A549 (cell line): ENCODE measurements at regions not wholly inside any gene's neighbourhood (a gene's known extent, or its start where the extent isn't known, plus 50 kb on each side); places are given as distances from the start of the nearest gene placed in this dataset.

Source experiments
- ATAC-seq, 2 experiments: fragments of 200-7000 bp in 1 of 2; fragments of >200 bp in 1 of 2; cut with Nextera tagmentation in 1 of 2; cut with Tn5 transposase in 1 of 2; 3 replicates each; pipeline versions ENCODE4 v1.8.0 to v1.9.1; 2018 to 2020; ENCODE audit warnings: mild to moderate bottlenecking in 1 of 2, moderate library complexity in 1 of 2
- CTCF ChIA-PET: fragments of 300-600 bp; sonication (Branson Sonifier 250); formaldehyde crosslinking; extraction: SDS; loops from one replicate; lab custom pipeline; 2021; ENCODE audit warnings: antibody characterized with exemption, inconsistent platforms; lab: Yijun Ruan, JAX
- POLR2A ChIA-PET: fragments of 350-600 bp; formaldehyde crosslinking; extraction: SDS; loops from one replicate; lab custom pipeline; 2021; ENCODE audit warnings: antibody characterized with exemption, inconsistent platforms; lab: Yijun Ruan, JAX
- DNase-seq, 2 experiments: peaks; one replicate each; pipeline versions ENCODE4 v3.0.0 to v3.0.0-alpha.2; 2011 to 2016; ENCODE audit warnings: low read depth in 1 of 2, low spot score in 1 of 2
- FAIRE-seq: peaks from 2 replicates; lab custom pipeline; 2011; peaks lifted over from hg19 to GRCh38; lab: Jason Lieb, UNC
- H3K27ac ChIP-seq, 2 experiments: fragments of >200 bp; sonication (Bioruptor Twin); formaldehyde crosslinking; 3 replicates each; pipeline ENCODE4 v1.5.1; 2016 to 2017
- H3K4me1 ChIP-seq: fragments of >200 bp; sonication (Bioruptor Twin); formaldehyde crosslinking; 3 replicates; pipeline ENCODE4 v1.6.1; 2016
- H3K4me2 ChIP-seq: fragments of >200 bp; sonication (Bioruptor Twin); formaldehyde crosslinking; 3 replicates; pipeline ENCODE4 v1.6.1; 2016
- H3K4me3 ChIP-seq: fragments of >200 bp; sonication (Bioruptor Twin); formaldehyde crosslinking; 3 replicates; pipeline ENCODE4 v1.5.1; 2016
- H3K9me3 ChIP-seq: fragments of >200 bp; sonication (Bioruptor Twin); formaldehyde crosslinking; 3 replicates; pipeline ENCODE4 v1.6.1; 2016
- E2F6 ChIP-seq: IDR thresholded peaks from 2 replicates; pipeline ENCODE4 v1.6.1; 2012; ENCODE audit warnings: low read depth, borderline replicate concordance
- EP300 ChIP-seq, 2 experiments: fragments of >200 bp; sonication (Bioruptor Twin); formaldehyde crosslinking; IDR thresholded peaks; 2 replicates in 1 of 2; 3 replicates in 1 of 2; pipeline ENCODE4 v1.6.1; 2016 to 2017
- ESRRA ChIP-seq: fragments of 150-350 bp; IDR thresholded peaks from 2 replicates; pipeline ENCODE4 v1.6.1; 2014; ENCODE audit warnings: mild to moderate bottlenecking, low read length, borderline replicate concordance
- FOSL2 ChIP-seq, 2 experiments: fragments of 450-650 bp in 1 of 2; fragments of >200 bp in 1 of 2; sonication (Bioruptor Twin) in 1 of 2; formaldehyde crosslinking; IDR thresholded peaks; 2 replicates each; pipeline versions ENCODE4 v1.5.0 to v1.6.1; 2016 to 2020; ENCODE audit warnings: mild to moderate bottlenecking in 1 of 2, moderate library complexity in 1 of 2
- GATA3 ChIP-seq: IDR thresholded peaks from 2 replicates; pipeline ENCODE4 v1.6.1; 2012; ENCODE audit warnings: borderline replicate concordance
- HES2 ChIP-seq: fragments of >200 bp; sonication (Bioruptor Twin); formaldehyde crosslinking; IDR thresholded peaks from 2 replicates; pipeline ENCODE4 v1.6.1; 2016
- HOXB5 ChIP-seq: fragments of 250-450 bp; sonication (Bioruptor Pico); IDR thresholded peaks from 2 replicates; pipeline ENCODE4 v1.5.0; 2020; ENCODE audit warnings: mild to moderate bottlenecking, moderate library complexity
- JUN ChIP-seq, 2 experiments: fragments of >200 bp; sonication (Bioruptor Twin); formaldehyde crosslinking; IDR thresholded peaks; 2 replicates in 1 of 2; 3 replicates in 1 of 2; pipeline ENCODE4 v1.6.1; 2016 to 2017
- JUNB ChIP-seq: fragments of >200 bp; sonication (Bioruptor Twin); formaldehyde crosslinking; IDR thresholded peaks from 2 replicates; pipeline ENCODE4 v1.6.1; 2016
- NR3C1 ChIP-seq: fragments of >200 bp; sonication (Bioruptor Twin); formaldehyde crosslinking; IDR thresholded peaks from 3 replicates; pipeline ENCODE4 v1.6.1; 2017
- PBX3 ChIP-seq: IDR thresholded peaks from 2 replicates; pipeline ENCODE4 v1.6.1; 2012
- POLR2AphosphoS2 ChIP-seq: conservative IDR thresholded peaks from 2 replicates; pipeline ENCODE4 v1.6.1; 2012; ENCODE audit warnings: low read length, improper control_type of control experiment, inconsistent platforms
- RAD21 ChIP-seq, 2 experiments: fragments of >200 bp in 1 of 2; sonication (Bioruptor Twin) in 1 of 2; formaldehyde crosslinking in 1 of 2; IDR thresholded peaks in 1 of 2; conservative IDR thresholded peaks in 1 of 2; 2 replicates in 1 of 2; 3 replicates in 1 of 2; pipeline ENCODE4 v1.6.1; 2012 to 2018; ENCODE audit warnings: inconsistent platforms in 1 of 2
- SMC3 ChIP-seq: fragments of >200 bp; sonication (Bioruptor Twin); formaldehyde crosslinking; IDR thresholded peaks from 3 replicates; pipeline ENCODE4 v1.6.1; 2018; ENCODE audit warnings: inconsistent platforms
- USF2 ChIP-seq: fragments of 450-650 bp; IDR thresholded peaks from 2 replicates; pipeline ENCODE4 v1.6.1; 2014; ENCODE audit warnings: antibody characterized with exemption
- ZFP36 ChIP-seq: fragments of 450-650 bp; IDR thresholded peaks from 2 replicates; pipeline ENCODE4 v1.6.1; 2014; ENCODE audit warnings: borderline replicate concordance; ENCODE audit not compliant: partially characterized antibody
- WGBS: methylation state at CpG from one replicate; pipeline ENCODE4 v1.1.6; 2017; ENCODE audit errors: missing lambda C conversion rate; 5-methylcytosine and 5-hydroxymethylcytosine counted together
- TF ChIP-seq, protein P1 (sequence below): fragments of 250-450 bp; sonication (Bioruptor Pico); IDR thresholded peaks from 2 replicates; pipeline ENCODE4 v1.5.0; 2021; ENCODE audit warnings: mild to moderate bottlenecking, moderate library complexity, borderline replicate concordance
- TF ChIP-seq, protein P2 (sequence below): fragments of >200 bp; sonication (Bioruptor Twin); formaldehyde crosslinking; IDR thresholded peaks from 3 replicates; pipeline ENCODE4 v1.6.1; 2016
- TF ChIP-seq, protein P3 (sequence below): IDR thresholded peaks from 2 replicates; pipeline ENCODE4 v1.6.1; 2012

- DNase-seq (peak in 1 of 2 experiments; percentile 12), FAIRE-seq (no peak), ATAC-seq (no peak)
- Histone ChIP-seq H3K4me2 (no peak overlapping the region), H3K27ac (no peak overlapping the region), H3K4me1 (no peaks in the 10 kb centered on the region), H3K4me3 (no peak overlapping the region), H3K9me3 (no peaks in the 10 kb centered on the region)
- CTCF ChIA-PET, result no interaction called here
- POLR2A ChIA-PET, result no interaction called here
- TF ChIP-seq, protein P1, sequence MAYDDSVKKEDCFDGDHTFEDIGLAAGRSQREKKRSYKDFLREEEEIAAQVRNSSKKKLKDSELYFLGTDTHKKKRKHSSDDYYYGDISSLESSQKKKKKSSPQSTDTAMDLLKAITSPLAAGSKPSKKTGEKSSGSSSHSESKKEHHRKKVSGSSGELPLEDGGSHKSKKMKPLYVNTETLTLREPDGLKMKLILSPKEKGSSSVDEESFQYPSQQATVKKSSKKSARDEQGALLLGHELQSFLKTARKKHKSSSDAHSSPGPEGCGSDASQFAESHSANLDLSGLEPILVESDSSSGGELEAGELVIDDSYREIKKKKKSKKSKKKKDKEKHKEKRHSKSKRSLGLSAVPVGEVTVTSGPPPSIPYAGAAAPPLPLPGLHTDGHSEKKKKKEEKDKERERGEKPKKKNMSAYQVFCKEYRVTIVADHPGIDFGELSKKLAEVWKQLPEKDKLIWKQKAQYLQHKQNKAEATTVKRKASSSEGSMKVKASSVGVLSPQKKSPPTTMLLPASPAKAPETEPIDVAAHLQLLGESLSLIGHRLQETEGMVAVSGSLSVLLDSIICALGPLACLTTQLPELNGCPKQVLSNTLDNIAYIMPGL (CRISPR knock-in tag), result no peak
- TF ChIP-seq RAD21 (conservative IDR thresholded peaks at IDR 0.05 in 1 of 2, IDR thresholded peaks at IDR 0.05 in 1 of 2), result 0 out of 5 replicates have a peak, but pooled peaks of 1 of the 2 experiments have one; percentile 5
- no peak for TF ChIP-seq ZFP36
- 5% methylated on average over 4 of the region's 4 CpGs for WGBS
Measured at GRCh38 chr9:103319979-103320378, 324.8 kb downstream of the CYLC2 start.

DNA sequence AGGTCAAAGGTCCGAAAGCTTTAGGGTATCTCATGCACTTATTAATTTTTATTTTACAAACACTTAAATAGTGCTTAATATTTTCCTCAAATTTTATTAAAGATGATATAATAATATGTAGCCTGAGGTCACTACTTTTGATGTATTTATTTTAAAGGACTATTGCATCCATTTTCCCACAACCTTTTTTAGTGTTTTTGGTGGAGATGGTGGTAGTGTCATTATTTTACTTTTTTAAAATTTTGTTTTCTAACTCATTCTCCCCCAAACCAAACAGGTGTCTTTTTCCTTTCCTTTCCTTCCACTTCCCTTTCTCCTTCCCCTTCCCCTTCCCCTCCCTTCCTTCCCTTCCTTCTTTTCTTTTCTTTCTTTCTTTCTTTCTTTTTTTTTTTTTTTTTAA is 328.6 kb downstream of the CYLC2 start:
- no peak for ATAC-seq
- CTCF ChIA-PET, result no interaction called here
- FAIRE-seq, result no peak
- Histone ChIP-seq H3K4me2 (no peak overlapping the region), H3K4me1 (no peaks in the 10 kb centered on the region), H3K27ac (no peak overlapping the region), H3K9me3 (no peaks in the 10 kb centered on the region), H3K4me3 (no peak overlapping the region)
- no peak for TF ChIP-seq ESRRA
- no peak for TF ChIP-seq PBX3
- TF ChIP-seq NR3C1, result no peak
- TF ChIP-seq POLR2AphosphoS2, result no peak
- DNase-seq, result no peak
- POLR2A ChIA-PET, result no interaction called here
- 54% methylated on average over 1 of the region's 1 CpG for WGBS

DNA sequence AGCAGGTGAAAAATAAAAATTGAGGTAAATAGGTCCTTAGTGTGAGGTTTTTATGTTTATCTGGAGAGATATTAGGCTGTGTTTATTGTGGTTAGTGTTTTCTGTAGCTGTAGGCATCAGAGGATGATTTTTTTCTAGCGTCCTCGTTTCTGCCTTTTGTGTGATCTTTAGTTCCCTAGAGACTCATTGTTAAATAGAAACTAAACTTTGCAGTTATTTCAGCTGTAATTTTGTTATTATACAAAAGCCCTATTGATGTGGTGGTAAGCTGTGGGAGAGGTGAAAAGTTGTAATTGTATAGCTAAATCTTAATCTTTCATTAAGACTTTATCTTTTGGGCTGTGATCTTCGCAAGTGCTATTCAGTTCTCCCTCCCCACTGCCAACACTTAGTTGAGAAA is 340.3 kb downstream of the CYLC2 start:
- no peak for FAIRE-seq
- Histone ChIP-seq H3K9me3 (no peaks in the 10 kb centered on the region), H3K4me2 (no peak overlapping the region), H3K27ac (no peak overlapping the region)
- no peak for DNase-seq
- WGBS, result 19% methylated on average over 3 of the region's 3 CpGs
- POLR2A ChIA-PET, result no interaction called here
- CTCF ChIA-PET, result interaction anchor here (0.6 kb wide), 1 partner anchor 1030 kb away, joined by 3 read pairs; no protein-coding TSS in a partner anchor
- TF ChIP-seq HES2 (no peak), EP300 (IDR thresholded peaks at IDR 0.05) (no peak), SMC3 (no peak), RAD21 (conservative IDR thresholded peaks at IDR 0.05 in 1 of 2, IDR thresholded peaks at IDR 0.05 in 1 of 2) (no peak), JUN (IDR thresholded peaks at IDR 0.05) (no peak), ESRRA (no peak), JUNB (no peak), USF2 (no peak), E2F6 (no peak), HOXB5 (no peak), FOSL2 (IDR thresholded peaks at IDR 0.05) (no peak), FOSL2 (CRISPR knock-in tag; IDR thresholded peaks at IDR 0.05) (no peak), GATA3 (no peak), ZFP36 (no peak)
- TF ChIP-seq, protein P2, sequence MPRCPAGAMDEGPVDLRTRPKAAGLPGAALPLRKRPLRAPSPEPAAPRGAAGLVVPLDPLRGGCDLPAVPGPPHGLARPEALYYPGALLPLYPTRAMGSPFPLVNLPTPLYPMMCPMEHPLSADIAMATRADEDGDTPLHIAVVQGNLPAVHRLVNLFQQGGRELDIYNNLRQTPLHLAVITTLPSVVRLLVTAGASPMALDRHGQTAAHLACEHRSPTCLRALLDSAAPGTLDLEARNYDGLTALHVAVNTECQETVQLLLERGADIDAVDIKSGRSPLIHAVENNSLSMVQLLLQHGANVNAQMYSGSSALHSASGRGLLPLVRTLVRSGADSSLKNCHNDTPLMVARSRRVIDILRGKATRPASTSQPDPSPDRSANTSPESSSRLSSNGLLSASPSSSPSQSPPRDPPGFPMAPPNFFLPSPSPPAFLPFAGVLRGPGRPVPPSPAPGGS, result no peak
- TF ChIP-seq, protein P3, sequence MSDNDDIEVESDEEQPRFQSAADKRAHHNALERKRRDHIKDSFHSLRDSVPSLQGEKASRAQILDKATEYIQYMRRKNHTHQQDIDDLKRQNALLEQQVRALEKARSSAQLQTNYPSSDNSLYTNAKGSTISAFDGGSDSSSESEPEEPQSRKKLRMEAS, result no peak
- TF ChIP-seq, all 56 proteins: peak for 0
- Histone ChIP-seq H3K4me3 (no peak overlapping the region), H3K4me1 (no peaks in the 10 kb centered on the region)
- ATAC-seq, result no peak
